ENCODE measurements at regions not wholly inside any gene's neighbourhood (a gene's known extent, or its start where the extent isn't known, plus 50 kb on each side); places are given as distances from the start of the nearest gene placed in this dataset.

DNA sequence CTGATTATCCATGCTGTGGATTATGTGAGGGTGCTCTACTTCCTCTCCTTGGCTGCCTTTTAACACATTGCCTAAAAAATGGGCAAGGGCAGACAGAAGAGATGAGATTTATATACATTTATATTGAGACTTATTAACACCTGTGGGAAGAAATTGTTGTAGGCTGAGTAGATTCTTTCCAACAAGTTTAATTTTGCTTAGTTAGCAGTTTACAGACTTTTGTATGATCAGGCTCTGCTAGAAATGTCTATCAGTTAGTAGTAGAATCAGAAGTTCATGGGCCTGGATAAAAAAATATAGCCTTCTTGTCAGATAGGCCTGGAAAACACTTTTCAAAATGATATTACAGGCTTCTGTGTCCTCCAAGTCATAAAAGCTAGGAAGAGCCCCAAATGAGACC, 111.3 kb upstream of the LEF1 start:
- ChIA-PET CTCF (interaction anchor here (0.7 kb wide), 1 partner anchor 12 kb away, joined by 4 read pairs; no protein-coding TSS in a partner anchor), POLR2A (no interaction called here)
- H3K36me3 Mint-ChIP-seq (ENCODE audit: insufficient read depth, unreplicated experiment), result no peaks in the 10 kb centered on the region
- H3K27me3 ChIP-seq (replicated peaks; ENCODE audit: control insufficient read depth, insufficient read depth, low read length), result no peaks in the 10 kb centered on the region
- no peaks in the 10 kb centered on the region for H3K4me1 ChIP-seq
- H3K4me3 Mint-ChIP-seq (ENCODE audit: unreplicated experiment), result no peak overlapping the region
- no peak overlapping the region for H3K27ac Mint-ChIP-seq (ENCODE audit: unreplicated experiment)
- DNase-seq, result no peak
- H3K9me3 Mint-ChIP-seq (ENCODE audit: unreplicated experiment), result no peaks in the 10 kb centered on the region
- H3K27me3 Mint-ChIP-seq (ENCODE audit: insufficient read depth, unreplicated experiment), result peaks cover 4% of the 10 kb centered on the region
- H3K4me3 ChIP-seq (ENCODE audit: low read depth, low read length), result no peak overlapping the region
- intact Hi-C loops (cut with micrococcal nuclease; ENCODE audit: unreplicated experiment), result no loop called here
- TF ChIP-seq, protein P1, sequence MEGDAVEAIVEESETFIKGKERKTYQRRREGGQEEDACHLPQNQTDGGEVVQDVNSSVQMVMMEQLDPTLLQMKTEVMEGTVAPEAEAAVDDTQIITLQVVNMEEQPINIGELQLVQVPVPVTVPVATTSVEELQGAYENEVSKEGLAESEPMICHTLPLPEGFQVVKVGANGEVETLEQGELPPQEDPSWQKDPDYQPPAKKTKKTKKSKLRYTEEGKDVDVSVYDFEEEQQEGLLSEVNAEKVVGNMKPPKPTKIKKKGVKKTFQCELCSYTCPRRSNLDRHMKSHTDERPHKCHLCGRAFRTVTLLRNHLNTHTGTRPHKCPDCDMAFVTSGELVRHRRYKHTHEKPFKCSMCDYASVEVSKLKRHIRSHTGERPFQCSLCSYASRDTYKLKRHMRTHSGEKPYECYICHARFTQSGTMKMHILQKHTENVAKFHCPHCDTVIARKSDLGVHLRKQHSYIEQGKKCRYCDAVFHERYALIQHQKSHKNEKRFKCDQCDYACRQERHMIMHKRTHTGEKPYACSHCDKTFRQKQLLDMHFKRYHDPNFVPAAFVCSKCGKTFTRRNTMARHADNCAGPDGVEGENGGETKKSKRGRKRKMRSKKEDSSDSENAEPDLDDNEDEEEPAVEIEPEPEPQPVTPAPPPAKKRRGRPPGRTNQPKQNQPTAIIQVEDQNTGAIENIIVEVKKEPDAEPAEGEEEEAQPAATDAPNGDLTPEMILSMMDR (IDR thresholded peaks at IDR 0.05; ENCODE audit: insufficient read depth in 1 of 2, low read depth in 1 of 2, low read length in 1 of 2, severe bottlenecking in 1 of 2, unreplicated experiment in 1 of 2), result no peak
- H3K4me1 Mint-ChIP-seq (ENCODE audit: low read depth, unreplicated experiment), result no peaks in the 10 kb centered on the region
- no peaks in the 10 kb centered on the region for H3K9me3 ChIP-seq
- no TSS peak for BruUV-seq (replicated peaks)
- H3K36me3 ChIP-seq (ENCODE audit: control insufficient read depth, insufficient read depth, low read length), result no peaks in the 10 kb centered on the region

DNA sequence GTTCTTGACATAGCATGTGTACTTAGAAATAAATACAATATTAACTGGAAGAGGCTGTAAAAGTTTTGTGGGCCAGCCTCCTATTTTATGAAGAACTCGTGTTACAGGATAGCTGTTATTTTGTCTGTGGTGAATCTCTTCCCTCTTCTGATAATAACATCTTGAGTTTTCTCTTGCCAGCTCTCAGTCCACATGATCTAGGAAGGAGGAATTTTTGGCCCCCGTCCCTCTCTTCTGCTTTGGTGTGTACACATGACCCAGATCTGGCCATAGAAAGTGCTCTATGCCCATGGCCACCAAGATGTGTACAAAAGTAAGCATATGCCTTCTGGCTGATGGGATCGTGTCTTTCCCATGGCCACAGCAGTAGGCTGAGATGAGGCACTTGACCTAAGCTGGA, 108.0 kb upstream of the LEF1 start:
- ChIA-PET POLR2A (no interaction called here), CTCF (no interaction called here)
- no peak overlapping the region for H3K4me3 Mint-ChIP-seq (ENCODE audit: unreplicated experiment)
- DNase-seq, result no peak
- Histone ChIP-seq H3K4me3 (ENCODE audit: low read depth, low read length) (no peak overlapping the region), H3K36me3 (ENCODE audit: control insufficient read depth, insufficient read depth, low read length) (no peaks in the 10 kb centered on the region), H3K27me3 (replicated peaks; ENCODE audit: control insufficient read depth, insufficient read depth, low read length) (no peaks in the 10 kb centered on the region), H3K4me1 (no peaks in the 10 kb centered on the region), H3K9me3 (no peaks in the 10 kb centered on the region)
- intact Hi-C loops (cut with micrococcal nuclease; ENCODE audit: unreplicated experiment), result no loop called here
- TF ChIP-seq, protein P1 (IDR thresholded peaks at IDR 0.05; ENCODE audit: insufficient read depth in 1 of 2, low read depth in 1 of 2, low read length in 1 of 2, severe bottlenecking in 1 of 2, unreplicated experiment in 1 of 2), result no peak
- no peaks in the 10 kb centered on the region for H3K9me3 Mint-ChIP-seq (ENCODE audit: unreplicated experiment)
- no peaks in the 10 kb centered on the region for H3K4me1 Mint-ChIP-seq (ENCODE audit: low read depth, unreplicated experiment)
- no TSS peak for BruUV-seq (replicated peaks)
- H3K27me3 Mint-ChIP-seq (ENCODE audit: insufficient read depth, unreplicated experiment), result no peaks in the 10 kb centered on the region
- H3K27ac Mint-ChIP-seq (ENCODE audit: unreplicated experiment), result no peak overlapping the region
- H3K36me3 Mint-ChIP-seq (ENCODE audit: insufficient read depth, unreplicated experiment), result no peaks in the 10 kb centered on the region

DNA sequence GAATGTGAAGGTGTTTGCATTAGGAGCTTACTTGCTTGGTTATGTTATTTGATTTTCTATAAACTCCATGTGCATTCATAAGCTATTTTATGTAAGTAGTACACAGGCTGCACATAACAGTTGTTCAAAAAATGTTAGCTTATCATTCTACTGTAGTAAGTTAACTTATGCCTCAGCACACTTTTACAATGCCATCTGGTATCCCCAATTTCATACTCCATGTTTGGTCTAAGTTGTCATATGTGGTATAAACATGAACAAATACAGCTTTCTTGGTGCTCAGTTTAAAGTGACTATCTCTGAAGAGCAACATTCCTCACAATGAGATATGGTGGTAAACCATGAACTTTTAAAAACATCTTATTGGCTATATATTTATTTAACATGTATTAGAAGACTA, 104.3 kb upstream of the LEF1 start:
- CTCF ChIA-PET, result no interaction called here
- POLR2A ChIA-PET, result no interaction called here
- Histone ChIP-seq H3K27me3 (replicated peaks; ENCODE audit: control insufficient read depth, insufficient read depth, low read length) (no peaks in the 10 kb centered on the region), H3K9me3 (no peaks in the 10 kb centered on the region), H3K36me3 (ENCODE audit: control insufficient read depth, insufficient read depth, low read length) (no peaks in the 10 kb centered on the region), H3K4me3 (ENCODE audit: low read depth, low read length) (no peak overlapping the region), H3K4me1 (no peaks in the 10 kb centered on the region)
- Mint-ChIP-seq H3K27me3 (ENCODE audit: insufficient read depth, unreplicated experiment) (no peaks in the 10 kb centered on the region), H3K4me3 (ENCODE audit: unreplicated experiment) (no peak overlapping the region), H3K27ac (ENCODE audit: unreplicated experiment) (no peak overlapping the region), H3K36me3 (ENCODE audit: insufficient read depth, unreplicated experiment) (no peaks in the 10 kb centered on the region), H3K9me3 (ENCODE audit: unreplicated experiment) (no peaks in the 10 kb centered on the region), H3K4me1 (ENCODE audit: low read depth, unreplicated experiment) (no peaks in the 10 kb centered on the region)
- no peak for DNase-seq
- intact Hi-C loops (cut with micrococcal nuclease; ENCODE audit: unreplicated experiment), result no loop called here
- TF ChIP-seq, protein P1 (IDR thresholded peaks at IDR 0.05; ENCODE audit: insufficient read depth in 1 of 2, low read depth in 1 of 2, low read length in 1 of 2, severe bottlenecking in 1 of 2, unreplicated experiment in 1 of 2), result no peak
- BruUV-seq (replicated peaks), result no TSS peak

All from Caco-2 (cell line).